Activated gamma-delta T cell treated with anti-CD3 and anti-CD28 coated beads, Interleukin-2, amount 50 U/mL, for 16 hours (primary cell): ENCODE measurements at regions not wholly inside any gene's neighbourhood (a gene's known extent, or its start where the extent isn't known, plus 50 kb on each side); places are given as distances from the start of the nearest gene placed in this dataset.

Experiments used
- DNase-seq: peaks from one replicate; pipeline ENCODE4 v3.0.0-alpha.2; 2020; ENCODE audit warnings: low read depth

DNA sequence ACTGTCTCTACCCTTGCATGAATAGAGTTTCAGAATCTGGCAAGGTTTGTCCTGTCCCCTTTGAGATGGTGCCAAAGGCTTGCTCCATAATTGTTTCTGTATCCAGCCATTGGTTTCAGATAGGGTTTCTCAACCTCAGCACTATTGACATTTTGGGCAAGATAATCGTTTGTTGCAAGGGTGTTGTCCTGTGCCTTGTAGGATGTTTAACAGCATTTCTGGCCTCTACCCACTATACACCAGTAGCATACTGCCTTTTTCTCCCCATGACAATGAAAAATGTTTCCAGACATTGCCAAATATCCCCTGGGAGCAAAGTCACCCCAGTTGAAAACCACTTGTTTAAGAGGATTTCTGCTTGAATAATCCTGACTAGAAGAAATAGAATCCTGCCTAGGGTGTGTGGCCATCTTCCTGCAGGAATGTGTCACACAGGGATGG lies 126.8 kb downstream of the CDC42EP3 start:
- DNase-seq: no peak

GRCh38 chr2:37549598-37549997 lies 121.8 kb downstream of the CDC42EP3 start:
- no peak for DNase-seq

DNA sequence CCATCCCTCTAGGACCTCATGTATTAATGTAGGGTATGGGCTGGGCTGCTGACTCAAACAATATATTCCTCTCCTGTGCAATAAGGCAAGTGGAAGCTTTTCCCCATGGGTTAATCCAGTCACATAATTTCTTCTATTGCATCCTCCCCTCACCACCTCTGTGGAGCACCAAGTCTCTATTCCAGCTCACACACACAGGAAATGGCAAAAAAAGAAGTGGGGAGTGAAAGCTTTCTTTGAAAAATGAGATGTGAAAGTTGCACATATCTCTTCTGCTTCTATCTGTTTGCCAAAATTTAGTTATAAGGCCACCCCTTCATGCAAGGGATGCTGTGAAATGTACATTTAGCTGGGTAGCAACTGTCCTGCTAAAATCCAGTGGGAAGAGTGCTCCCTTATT lies 121.3 kb downstream of the CDC42EP3 start:
- DNase-seq: no peak

DNA sequence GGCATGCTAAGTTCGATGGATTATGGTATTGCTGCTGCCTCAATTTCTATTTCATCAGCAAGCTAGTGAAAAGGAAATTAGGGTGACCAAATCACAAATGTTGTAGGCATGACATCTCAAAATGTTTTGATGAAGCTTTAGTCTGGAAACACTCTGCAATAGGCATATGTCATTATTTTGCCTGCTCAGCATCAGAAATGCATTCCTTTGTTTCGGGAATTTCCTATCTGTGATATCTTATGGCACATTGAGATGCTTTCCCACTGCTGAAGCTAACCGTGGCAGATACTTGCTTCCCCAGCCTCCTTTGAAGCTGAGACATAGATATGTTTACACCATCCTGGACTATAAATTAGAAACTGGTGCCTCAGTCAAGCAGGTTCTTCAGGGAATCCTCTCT lies 119.7 kb downstream of the CDC42EP3 start:
- no peak for DNase-seq

GRCh38 chr2:37552339-37552738 lies 119.1 kb downstream of the CDC42EP3 start:
- DNase-seq: no peak

DNA sequence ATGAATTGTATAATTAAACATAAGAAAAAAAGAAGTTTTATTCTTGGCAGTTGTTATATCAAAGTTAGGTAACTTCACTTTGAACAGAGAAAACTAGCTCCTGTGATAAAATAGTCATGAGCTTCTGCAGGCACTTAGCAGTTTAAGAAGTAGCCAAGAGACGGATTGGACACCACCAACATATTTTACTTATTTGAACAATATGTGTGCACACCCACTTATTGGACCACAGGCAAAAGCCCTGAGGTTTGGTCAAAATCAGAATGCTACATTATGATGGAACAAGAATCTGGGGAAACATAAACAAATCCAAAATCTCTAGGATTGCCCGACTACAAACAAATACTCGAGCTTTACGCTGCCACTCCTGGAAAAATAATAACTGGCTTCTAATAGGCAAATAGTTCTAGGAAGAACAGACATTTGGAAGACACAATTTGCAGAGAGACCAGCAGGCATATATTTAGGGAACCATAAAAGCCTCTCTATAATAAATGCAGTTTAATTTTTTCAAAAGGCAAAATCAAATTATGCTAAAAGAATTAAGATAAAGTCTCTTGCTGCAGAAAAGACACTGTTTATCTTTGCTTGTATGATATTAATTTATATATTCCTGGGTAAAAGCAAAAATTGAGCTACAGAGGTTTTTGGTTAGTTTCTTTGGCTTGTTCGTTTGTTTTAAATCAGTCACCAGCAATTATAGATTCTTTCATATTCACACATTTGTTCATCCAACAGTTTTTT lies 117.9 kb downstream of the CDC42EP3 start:
- no peak for DNase-seq

GRCh38 chr2:37554155-37554510 lies 117.3 kb downstream of the CDC42EP3 start:
- no peak for DNase-seq

DNA sequence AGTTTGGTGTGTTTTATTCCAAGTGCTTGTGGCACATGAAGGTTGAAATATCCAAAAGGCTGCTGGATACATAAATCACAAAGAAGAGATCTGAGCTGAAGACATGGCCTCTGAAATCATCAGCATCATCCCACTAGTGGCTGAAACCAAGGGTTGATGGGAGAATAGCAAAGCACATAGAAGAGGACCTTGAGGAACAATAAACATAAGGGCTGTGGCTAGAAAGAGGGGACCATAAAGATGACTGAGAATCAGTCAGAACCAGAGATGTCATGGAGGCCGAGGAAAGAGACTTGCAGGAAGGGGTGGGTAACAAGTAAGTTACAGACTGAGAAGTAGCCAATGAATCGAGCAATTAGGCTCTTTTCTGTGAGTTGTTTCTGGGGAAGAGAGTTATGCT lies 116.8 kb downstream of the CDC42EP3 start:
- DNase-seq: no peak

- DNase-seq: no peak
Measured at GRCh38 chr2:37555457-37555856, 116.0 kb downstream of the CDC42EP3 start.

- DNase-seq: no peak
Measured at GRCh38 chr2:37556256-37556655, 115.2 kb downstream of the CDC42EP3 start.

DNA sequence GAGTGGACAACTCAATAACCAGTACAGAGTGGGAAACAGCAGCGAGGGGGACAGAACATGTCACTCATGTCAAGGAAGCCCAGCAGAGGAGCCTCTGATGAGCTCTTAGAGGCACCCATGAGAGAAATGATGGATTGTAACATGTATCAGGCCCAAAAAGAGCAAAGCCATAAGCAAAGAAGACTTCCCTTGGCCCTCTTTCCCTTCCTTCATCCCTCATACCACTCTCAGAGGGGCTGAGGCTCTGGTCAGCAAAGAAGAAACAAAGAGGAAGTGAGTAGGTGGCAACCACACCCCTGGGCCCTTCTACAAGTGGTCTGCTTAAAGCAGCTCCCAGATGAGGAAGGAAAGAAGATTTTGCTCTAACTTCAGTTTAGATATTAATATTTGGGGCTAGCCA lies 112.8 kb downstream of the CDC42EP3 start:
- DNase-seq: no peak

- DNase-seq: no peak
Measured at GRCh38 chr2:37560241-37560848, 111.1 kb downstream of the CDC42EP3 start.

DNA sequence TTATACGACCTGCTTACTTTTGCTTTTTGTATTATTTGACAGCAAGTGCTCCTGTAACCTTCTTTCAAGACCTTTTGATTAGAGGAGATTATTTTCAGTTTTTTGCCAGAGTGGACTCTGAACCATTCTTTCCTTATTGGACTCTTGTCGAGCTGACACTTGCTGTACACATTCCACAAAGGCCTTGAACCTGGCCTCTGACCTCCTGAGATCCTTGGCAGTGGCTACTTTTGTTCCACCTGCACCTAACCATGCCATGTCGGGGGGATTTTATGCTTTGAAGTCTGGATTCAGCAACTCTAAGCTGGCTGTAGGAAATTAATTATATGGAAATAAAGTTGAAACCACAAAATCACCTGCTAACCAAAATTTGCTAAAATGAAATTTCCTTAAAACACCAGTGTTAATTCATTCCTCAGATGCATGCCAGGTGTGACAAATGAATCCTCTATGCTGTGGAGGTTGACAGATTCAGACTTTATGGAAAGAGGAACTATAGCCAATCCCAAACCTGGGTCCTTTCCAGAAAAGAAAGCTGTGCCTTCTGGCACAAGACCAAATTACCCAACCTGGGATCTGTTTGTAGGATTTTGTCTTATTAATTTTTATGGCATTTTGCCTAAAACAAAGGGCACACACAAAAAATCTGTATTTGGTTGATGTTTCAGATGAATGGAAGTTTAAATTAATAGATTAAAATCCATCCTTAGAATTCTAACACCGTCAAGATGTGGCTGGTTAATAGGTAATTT lies 110.4 kb downstream of the CDC42EP3 start:
- no peak for DNase-seq

DNA sequence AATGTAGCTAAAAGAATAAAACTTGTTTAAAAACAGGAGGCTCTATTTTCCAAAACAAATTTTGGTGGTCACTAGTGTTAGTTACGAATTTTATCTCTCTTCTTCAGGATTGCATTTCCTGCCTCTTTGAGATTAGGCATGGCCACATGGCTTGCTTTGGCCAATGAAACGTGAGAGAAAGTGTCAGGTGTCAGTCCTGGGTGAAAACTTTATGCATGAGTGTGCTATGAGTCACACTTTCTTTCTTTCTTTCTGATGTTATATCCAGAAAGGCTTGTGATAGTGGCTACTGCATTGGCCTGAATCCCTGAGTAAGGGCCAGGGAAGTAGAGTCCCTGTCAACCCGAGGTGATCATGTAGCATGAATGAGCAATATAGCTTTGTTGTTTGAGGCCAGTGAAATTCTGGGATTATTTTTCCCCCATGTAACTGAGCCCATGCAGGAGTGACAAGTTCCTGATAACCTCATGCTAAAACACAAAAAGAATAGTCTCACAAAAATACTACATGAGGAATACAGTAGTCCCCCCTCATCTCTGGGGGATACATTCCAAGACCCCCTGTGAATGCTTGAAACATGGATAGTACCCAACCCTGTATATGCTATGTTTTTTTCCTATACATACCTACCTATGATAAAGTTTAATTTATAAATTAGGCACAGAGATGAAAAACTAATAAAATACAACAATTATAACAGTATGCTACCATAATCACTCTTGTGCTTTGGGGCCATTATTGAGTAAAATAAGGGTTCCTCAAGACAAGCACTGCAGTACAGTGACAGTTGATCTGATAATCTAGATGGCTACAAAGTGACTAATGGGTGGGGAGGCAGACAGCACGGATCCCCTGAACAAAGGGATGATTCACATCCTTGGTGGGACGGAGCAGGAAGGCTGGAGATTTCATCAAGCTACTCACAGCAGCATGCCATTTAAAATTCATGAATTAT lies 109.5 kb downstream of the CDC42EP3 start:
- DNase-seq: no peak

DNA sequence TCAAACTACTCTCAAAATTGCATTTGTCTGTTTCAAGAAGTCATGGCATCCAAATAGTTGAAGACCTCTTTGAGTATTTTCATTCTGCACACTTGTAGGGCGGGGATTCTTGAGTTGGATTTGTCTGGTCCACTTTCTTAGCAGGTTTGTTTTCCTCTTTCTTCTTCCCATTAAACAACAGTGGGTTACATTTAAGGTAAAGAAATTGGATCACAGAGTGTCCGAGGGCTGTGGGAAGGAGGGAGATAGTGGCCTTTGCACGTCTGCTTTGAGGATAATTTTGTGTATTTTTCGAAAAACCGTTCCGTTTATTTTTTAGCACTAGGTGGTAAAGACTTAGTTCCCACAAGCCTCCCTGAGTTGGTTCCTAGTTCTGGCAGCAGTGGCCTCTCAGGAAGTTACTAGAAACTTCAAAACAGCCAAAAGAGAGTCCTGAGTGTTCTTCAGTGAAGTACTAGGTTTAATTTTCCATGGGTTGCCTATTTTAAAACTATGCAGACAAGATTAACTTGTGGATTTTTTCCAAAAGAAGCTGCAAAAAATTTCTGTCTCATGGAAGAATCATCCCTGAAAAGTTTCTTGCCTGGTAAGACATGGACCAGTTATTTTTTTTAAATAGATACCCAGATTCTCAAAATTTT lies 107.9 kb downstream of the CDC42EP3 start:
- DNase-seq: no peak

- no peak for DNase-seq
Measured at GRCh38 chr2:37564356-37564755, 107.1 kb downstream of the CDC42EP3 start.

DNA sequence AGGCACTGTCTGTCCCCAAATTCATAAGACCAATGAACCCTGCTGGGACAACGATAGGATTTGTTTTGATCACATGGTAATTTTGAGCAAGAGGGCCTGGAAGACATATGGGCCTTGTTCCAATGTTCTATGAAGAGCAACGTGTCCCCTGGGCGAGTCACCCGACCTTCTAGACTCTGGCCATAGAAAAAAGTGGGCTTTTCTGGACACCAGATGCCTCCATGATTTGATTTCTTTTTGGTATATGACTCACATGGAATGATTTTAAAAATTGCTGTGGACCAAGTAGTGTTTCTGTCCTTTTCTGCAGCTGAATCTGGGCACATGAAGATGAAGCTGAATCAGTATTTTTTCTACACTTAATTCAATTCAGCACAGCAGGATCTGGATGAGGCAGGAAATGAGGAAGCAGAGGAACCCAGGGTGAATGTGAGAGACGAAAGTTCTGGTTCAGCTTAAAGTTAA lies 104.9 kb downstream of the CDC42EP3 start:
- DNase-seq: no peak

- DNase-seq: no peak
Measured at GRCh38 chr2:37568565-37568964, 102.9 kb downstream of the CDC42EP3 start.

DNA sequence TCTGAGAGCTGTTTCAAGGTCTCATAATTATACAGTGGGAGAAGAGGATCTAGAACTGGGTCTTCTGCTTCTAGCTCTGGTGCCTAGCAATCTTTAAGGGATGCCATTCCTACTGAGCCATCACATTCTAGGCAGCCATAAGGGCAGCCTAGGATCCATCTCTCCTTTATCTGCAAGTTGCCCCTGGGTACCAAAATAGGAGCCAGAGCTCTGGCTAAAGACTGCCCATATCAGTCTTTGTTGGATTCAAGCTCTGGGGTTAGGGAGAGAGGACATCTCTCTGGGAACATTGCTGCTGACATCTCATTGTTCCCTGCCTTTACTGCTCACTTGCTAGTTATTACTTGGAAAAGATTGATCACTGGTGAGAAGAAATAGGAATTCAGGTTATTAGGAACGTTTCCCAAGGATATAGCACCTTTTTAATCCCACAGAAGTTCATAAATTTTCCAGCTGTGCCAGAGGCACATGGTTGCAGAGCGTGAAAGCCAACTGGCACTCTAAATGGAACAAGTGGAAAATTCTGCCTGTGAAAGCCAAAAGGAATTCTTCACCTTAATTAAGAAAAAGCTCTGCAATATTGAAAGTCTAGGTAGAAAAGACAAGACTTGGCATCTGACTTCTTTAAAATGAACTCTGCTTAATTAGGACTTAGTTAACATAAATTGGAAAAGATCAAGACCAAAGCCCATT lies 102.2 kb downstream of the CDC42EP3 start:
- no peak for DNase-seq

GRCh38 chr2:37569986-37570679 lies 101.3 kb downstream of the CDC42EP3 start:
- no peak for DNase-seq
